ENCODE measurements at regions not wholly inside any gene's neighbourhood (a gene's known extent, or its start where the extent isn't known, plus 50 kb on each side); places are given as distances from the start of the nearest gene placed in this dataset.

DNA sequence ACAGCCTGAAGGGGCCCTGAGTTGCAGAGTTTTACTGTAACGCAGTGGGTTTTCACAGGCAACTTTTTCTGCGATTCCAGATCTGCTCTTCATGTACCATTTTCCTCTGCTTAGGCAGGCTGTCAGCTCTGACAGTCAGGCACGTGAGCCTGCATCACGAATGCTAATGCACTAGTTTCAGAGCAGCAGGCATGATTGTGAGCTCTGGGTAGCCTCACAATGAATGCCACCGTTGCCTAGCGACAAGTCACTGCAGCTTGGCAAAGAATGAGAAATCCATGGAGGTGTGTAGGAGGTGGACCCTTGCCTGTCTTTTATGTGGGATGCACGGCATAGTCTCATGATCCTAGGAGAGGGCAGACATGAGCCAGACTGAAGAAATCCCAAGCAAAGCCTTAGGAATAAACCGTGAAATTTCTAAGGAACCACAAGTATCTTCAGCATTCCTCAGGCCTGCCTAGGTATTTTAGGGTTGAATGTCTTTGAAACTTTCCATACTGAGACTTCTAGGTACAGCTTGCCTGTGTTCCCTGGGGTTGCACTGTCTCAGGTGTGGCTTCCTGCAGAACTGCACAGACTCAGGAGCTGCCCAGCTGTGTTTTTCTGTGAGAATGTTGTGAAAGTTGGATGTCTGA, 774.7 kb upstream of the TSPY4 start:
- no peaks in the 10 kb centered on the region for H3K27me3 ChIP-seq (replicated peaks in 1 of 7)
- TF ChIP-seq, protein P1, sequence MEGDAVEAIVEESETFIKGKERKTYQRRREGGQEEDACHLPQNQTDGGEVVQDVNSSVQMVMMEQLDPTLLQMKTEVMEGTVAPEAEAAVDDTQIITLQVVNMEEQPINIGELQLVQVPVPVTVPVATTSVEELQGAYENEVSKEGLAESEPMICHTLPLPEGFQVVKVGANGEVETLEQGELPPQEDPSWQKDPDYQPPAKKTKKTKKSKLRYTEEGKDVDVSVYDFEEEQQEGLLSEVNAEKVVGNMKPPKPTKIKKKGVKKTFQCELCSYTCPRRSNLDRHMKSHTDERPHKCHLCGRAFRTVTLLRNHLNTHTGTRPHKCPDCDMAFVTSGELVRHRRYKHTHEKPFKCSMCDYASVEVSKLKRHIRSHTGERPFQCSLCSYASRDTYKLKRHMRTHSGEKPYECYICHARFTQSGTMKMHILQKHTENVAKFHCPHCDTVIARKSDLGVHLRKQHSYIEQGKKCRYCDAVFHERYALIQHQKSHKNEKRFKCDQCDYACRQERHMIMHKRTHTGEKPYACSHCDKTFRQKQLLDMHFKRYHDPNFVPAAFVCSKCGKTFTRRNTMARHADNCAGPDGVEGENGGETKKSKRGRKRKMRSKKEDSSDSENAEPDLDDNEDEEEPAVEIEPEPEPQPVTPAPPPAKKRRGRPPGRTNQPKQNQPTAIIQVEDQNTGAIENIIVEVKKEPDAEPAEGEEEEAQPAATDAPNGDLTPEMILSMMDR (IDR thresholded peaks at IDR 0.05 in 8 of 11, conservative IDR thresholded peaks at IDR 0.05 in 3 of 11): no peak
- TF ChIP-seq POLR2AphosphoS5 (IDR thresholded peaks at IDR 0.05) (no peak), POLR2A (IDR thresholded peaks at IDR 0.05) (no peak)
- no peak for DNase-seq
- H3K27ac ChIP-seq: no peak overlapping the region
- no peaks in the 10 kb centered on the region for H3K36me3 ChIP-seq
- H3K4me1 ChIP-seq: no peaks in the 10 kb centered on the region
- 61 to 80% (median 62%) methylated on average over 4 to 8 of the region's 8 CpGs; no CpG with 5 or more reads in 2 of the 5 donors for WGBS, 5 donors
- intact Hi-C loops (cut with DNase I; ENCODE audit: low total_unique reads): no loop called here
- no peak overlapping the region for H3K4me3 ChIP-seq
- H3K9me3 ChIP-seq: no peaks in the 10 kb centered on the region

DNA sequence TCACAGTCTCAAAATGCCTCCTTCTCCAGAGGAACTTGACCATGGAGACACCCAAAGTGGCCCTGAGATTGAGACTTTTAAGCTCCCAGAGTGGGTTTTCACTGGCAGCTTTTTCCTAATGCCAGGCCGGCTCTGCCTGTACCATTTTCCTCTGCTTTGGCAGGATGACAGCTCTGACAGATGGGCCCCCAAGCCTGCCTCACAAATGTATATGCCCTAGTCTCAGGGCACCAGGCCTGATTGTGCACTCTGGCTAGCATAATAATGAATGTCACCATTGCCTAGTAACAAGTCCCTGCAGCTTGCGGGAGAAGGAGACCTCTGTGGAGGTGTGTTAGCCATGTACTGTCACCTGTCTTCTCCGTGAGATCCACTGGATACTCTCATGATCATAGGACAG, 772.8 kb upstream of the TSPY4 start:
- H3K27ac ChIP-seq: no peak overlapping the region
- WGBS, 5 donors: 71 to 89% (median 85%) methylated on average over 2 to 3 of the region's 3 CpGs; no CpG with 5 or more reads in 2 of the 5 donors
- H3K4me3 ChIP-seq: no peak overlapping the region
- H3K9me3 ChIP-seq: no peaks in the 10 kb centered on the region
- no peaks in the 10 kb centered on the region for H3K4me1 ChIP-seq
- DNase-seq: no peak
- intact Hi-C loops (cut with DNase I; ENCODE audit: low total_unique reads): no loop called here
- H3K36me3 ChIP-seq: no peaks in the 10 kb centered on the region
- H3K27me3 ChIP-seq (replicated peaks in 1 of 7): no peaks in the 10 kb centered on the region
- TF ChIP-seq POLR2AphosphoS5 (IDR thresholded peaks at IDR 0.05) (no peak), POLR2A (IDR thresholded peaks at IDR 0.05) (no peak)
- TF ChIP-seq, protein P1 (IDR thresholded peaks at IDR 0.05 in 8 of 11, conservative IDR thresholded peaks at IDR 0.05 in 3 of 11): no peak

DNA sequence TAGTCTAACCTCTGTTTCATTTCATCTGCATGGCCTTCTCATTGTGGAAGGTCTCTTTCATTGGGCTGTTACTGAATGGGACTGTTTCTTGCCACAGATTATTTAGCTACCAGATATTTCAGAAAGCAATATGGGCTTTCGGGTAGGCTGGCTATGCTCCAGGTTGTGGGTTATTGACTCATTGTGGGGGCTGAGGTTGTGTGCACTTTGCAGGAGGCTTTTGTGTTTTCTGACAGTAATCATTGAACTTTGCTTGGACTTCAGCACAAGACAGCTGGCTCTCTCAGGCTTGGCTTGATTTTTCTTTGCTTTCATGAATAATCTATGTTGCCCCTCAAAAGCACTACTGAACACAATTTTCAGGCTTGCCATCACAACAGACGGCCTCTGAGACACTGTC, 771.1 kb upstream of the TSPY4 start:
- Histone ChIP-seq H3K4me3 (no peak overlapping the region), H3K36me3 (no peaks in the 10 kb centered on the region), H3K27ac (no peak overlapping the region), H3K27me3 (replicated peaks in 1 of 7) (no peaks in the 10 kb centered on the region), H3K4me1 (no peaks in the 10 kb centered on the region), H3K9me3 (no peaks in the 10 kb centered on the region)
- DNase-seq: no peak
- TF ChIP-seq, protein P1 (IDR thresholded peaks at IDR 0.05 in 8 of 11, conservative IDR thresholded peaks at IDR 0.05 in 3 of 11): no peak
- TF ChIP-seq POLR2AphosphoS5 (IDR thresholded peaks at IDR 0.05): no peak
- TF ChIP-seq POLR2A (IDR thresholded peaks at IDR 0.05): no peak
- intact Hi-C loops (cut with DNase I; ENCODE audit: low total_unique reads): no loop called here
- 63 to 69% (median 67%) methylated on average over 2 of the region's 2 CpGs; no CpG with 5 or more reads in 2 of the 5 donors for whole genome bisulfite sequencing, 5 donors

DNA sequence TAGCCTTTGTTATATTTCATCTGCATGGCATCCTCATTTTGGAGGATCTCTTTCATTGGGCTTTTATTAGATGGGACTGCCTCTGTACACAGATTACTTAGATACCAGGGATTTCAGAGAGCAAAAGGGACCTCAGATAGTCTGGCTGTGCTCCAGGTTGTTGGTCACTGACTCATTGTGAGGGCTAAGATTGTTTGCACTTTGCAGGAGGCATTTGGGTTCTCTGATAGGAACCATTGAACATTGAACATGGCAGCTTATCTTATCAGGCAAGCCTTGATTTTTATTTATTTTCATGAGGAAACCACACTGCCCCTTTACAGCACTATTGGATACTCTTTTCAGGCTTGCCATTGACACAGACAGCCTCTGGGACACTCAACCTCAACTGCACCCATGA, 766.9 kb upstream of the TSPY4 start:
- Histone ChIP-seq H3K27me3 (replicated peaks in 1 of 7) (no peaks in the 10 kb centered on the region), H3K4me1 (no peaks in the 10 kb centered on the region), H3K9me3 (no peaks in the 10 kb centered on the region), H3K36me3 (no peaks in the 10 kb centered on the region), H3K4me3 (no peak overlapping the region), H3K27ac (no peak overlapping the region)
- TF ChIP-seq, protein P1 (IDR thresholded peaks at IDR 0.05 in 8 of 11, conservative IDR thresholded peaks at IDR 0.05 in 3 of 11): no peak
- intact Hi-C loops (cut with DNase I; ENCODE audit: low total_unique reads): no loop called here
- DNase-seq: no peak

Measured in spleen (tissue), 11 donors.